ENCODE measurements at regions not wholly inside any gene's neighbourhood (a gene's known extent, or its start where the extent isn't known, plus 50 kb on each side); places are given as distances from the start of the nearest gene placed in this dataset.

- TF ChIP-seq CTCF (conservative IDR thresholded peaks at IDR 0.05) (no peak), EZH2 (IDR thresholded peaks at IDR 0.05; ENCODE audit: low read depth) (no peak)
Measured at GRCh38 chr10:108771106-108771505, 1152.2 kb downstream of the XPNPEP1 start.

All from PC-9 (cell line).